Stimulated activated CD8-positive, alpha-beta memory T cell treated with anti-CD3 and anti-CD28 coated beads, Interleukin-7, amount 100 ng/mL, for 1 hour (primary cell): ENCODE measurements at regions not wholly inside any gene's neighbourhood (a gene's known extent, or its start where the extent isn't known, plus 50 kb on each side); places are given as distances from the start of the nearest gene placed in this dataset.
"Not testable (repeated sequence)": the region's sequence is repeated elsewhere in the genome, so short reads cannot be mapped to it uniquely, and the experiment has no call there.

ENCODE experiments used
- DNase-seq, 2 donors: peaks; one replicate each; pipeline ENCODE4 v3.0.0-alpha.2; 2020; ENCODE audit warnings: low read depth in 2 of 2

GRCh38 chr4:19051831-19052230 is 1030.3 kb upstream of the LCORL start:
- no peak for DNase-seq

GRCh38 chr4:19047279-19047880 is 1025.8 kb upstream of the LCORL start:
- no peak for DNase-seq

- DNase-seq: no peak
Observed at GRCh38 chr4:19039816-19040215, 1018.3 kb upstream of the LCORL start.

GRCh38 chr4:19038231-19038630 is 1016.7 kb upstream of the LCORL start:
- DNase-seq: no peak

- DNase-seq: no peak
Observed at GRCh38 chr4:19033816-19034733, 1012.5 kb upstream of the LCORL start.

- DNase-seq: no peak
Observed at GRCh38 chr4:19030536-19030935, 1009.0 kb upstream of the LCORL start.

- no peak for DNase-seq
Observed at GRCh38 chr4:19030048-19030447, 1008.5 kb upstream of the LCORL start.

- DNase-seq: no peak
Observed at GRCh38 chr4:19026281-19026680, 1004.7 kb upstream of the LCORL start.

- DNase-seq: no peak
Observed at GRCh38 chr4:19025031-19025430, 1003.5 kb upstream of the LCORL start.

GRCh38 chr4:19024047-19024446 is 1002.5 kb upstream of the LCORL start:
- no peak for DNase-seq

- no peak for DNase-seq
Observed at GRCh38 chr4:19021617-19022016, 1000.1 kb upstream of the LCORL start.

GRCh38 chr4:19016550-19016949 is 995.0 kb upstream of the LCORL start:
- not testable (repeated sequence) for DNase-seq

GRCh38 chr4:19014594-19014993 is 993.0 kb upstream of the LCORL start:
- DNase-seq: no peak

GRCh38 chr4:19010761-19011160 is 989.2 kb upstream of the LCORL start:
- no peak for DNase-seq

GRCh38 chr4:19009881-19010280 is 988.3 kb upstream of the LCORL start:
- DNase-seq: no peak

- no peak for DNase-seq
Observed at GRCh38 chr4:19005211-19005610, 983.7 kb upstream of the LCORL start.

- no peak for DNase-seq
Observed at GRCh38 chr4:19002170-19002569, 980.6 kb upstream of the LCORL start.

- DNase-seq: no peak
Observed at GRCh38 chr4:18999595-18999994, 978.0 kb upstream of the LCORL start.

- DNase-seq: no peak
Observed at GRCh38 chr4:18981234-18981615, 959.7 kb upstream of the LCORL start.

- no peak for DNase-seq
Observed at GRCh38 chr4:18980516-18981233, 959.1 kb upstream of the LCORL start.

GRCh38 chr4:18976884-18977283 is 955.3 kb upstream of the LCORL start:
- DNase-seq: no peak

GRCh38 chr4:18975916-18976808 is 954.6 kb upstream of the LCORL start:
- DNase-seq: no peak
